IMR-90 (cell line): ENCODE measurements at regions not wholly inside any gene's neighbourhood (a gene's known extent, or its start where the extent isn't known, plus 50 kb on each side); places are given as distances from the start of the nearest gene placed in this dataset.

Source experiments
- BHLHE40 ChIP-seq: fragments of 150-350 bp; IDR thresholded peaks from 2 replicates; pipeline ENCODE4 v1.6.1; 2016; ENCODE audit warnings: mild to moderate bottlenecking, low read depth, low read length
- CEBPB ChIP-seq: IDR thresholded peaks from 2 replicates; pipeline ENCODE4 v1.6.1; 2012; ENCODE audit warnings: low read depth, low read length, improper control_type of control experiment
- CHD1 ChIP-seq: IDR thresholded peaks from 2 replicates; pipeline ENCODE4 v1.6.1; 2012; ENCODE audit warnings: low read depth, low read length, improper control_type of control experiment
- FOS ChIP-seq: fragments of 150-350 bp; IDR thresholded peaks from 2 replicates; pipeline ENCODE4 v1.6.1; 2016; ENCODE audit warnings: low read depth, low read length
- MAFK ChIP-seq: IDR thresholded peaks from 2 replicates; pipeline ENCODE4 v1.6.1; 2012; ENCODE audit warnings: low read depth, low read length, improper control_type of control experiment
- MAZ ChIP-seq: IDR thresholded peaks from 2 replicates; pipeline ENCODE4 v1.6.1; 2012; ENCODE audit warnings: low read depth, mild to moderate bottlenecking, low read length, improper control_type of control experiment, moderate library complexity, borderline replicate concordance
- MXI1 ChIP-seq: IDR thresholded peaks from 2 replicates; pipeline ENCODE4 v1.6.1; 2012; ENCODE audit warnings: low read depth, mild to moderate bottlenecking, low read length, moderate library complexity, borderline replicate concordance
- POLR2A ChIP-seq: IDR thresholded peaks from 2 replicates; pipeline ENCODE4 v1.6.1; 2012; ENCODE audit warnings: mild to moderate bottlenecking, low read depth, low read length
- RAD21 ChIP-seq: IDR thresholded peaks from 2 replicates; pipeline ENCODE4 v1.6.1; 2012; ENCODE audit warnings: low read length, improper control_type of control experiment
- RCOR1 ChIP-seq: IDR thresholded peaks from 2 replicates; pipeline ENCODE4 v1.6.1; 2012; ENCODE audit warnings: mild to moderate bottlenecking, low read length, improper control_type of control experiment; ENCODE audit not compliant: insufficient replicate concordance
- SMC3 ChIP-seq: fragments of 150-350 bp; IDR thresholded peaks from 2 replicates; pipeline ENCODE4 v1.6.1; 2016; ENCODE audit warnings: low read depth, mild to moderate bottlenecking, antibody characterized with exemption, low read length, moderate library complexity
- TF ChIP-seq, protein P1 (sequence below): conservative IDR thresholded peaks from 2 replicates; pipeline ENCODE4 v1.5.1; 2012; ENCODE audit warnings: mild to moderate bottlenecking, low read depth, low read length, improper control_type of control experiment
- TF ChIP-seq, protein P2 (sequence below): fragments of 150-350 bp; IDR thresholded peaks from 2 replicates; pipeline ENCODE4 v1.6.1; 2017; ENCODE audit warnings: mild to moderate bottlenecking, antibody characterized with exemption, low read length, low read depth

DNA sequence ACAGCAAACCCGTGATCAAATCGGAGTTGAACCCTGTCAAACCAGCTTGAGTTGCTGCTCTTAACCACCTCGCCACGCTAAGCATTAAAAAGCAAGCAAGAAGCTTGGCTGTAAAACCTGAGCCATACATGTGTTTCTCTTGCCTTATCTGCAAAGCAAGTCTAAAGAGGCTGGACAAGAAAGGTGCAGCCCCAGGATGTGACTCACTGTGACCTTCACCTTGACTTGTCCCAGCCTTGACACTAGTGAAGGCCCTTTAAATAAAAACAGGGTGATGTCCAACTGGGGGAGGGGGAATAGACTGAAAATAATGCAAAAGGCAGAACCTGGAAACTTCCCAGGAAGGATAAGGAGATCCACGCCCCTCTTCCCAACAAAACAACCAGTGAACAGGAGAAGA is 127.6 kb upstream of the NPAS2 start:
- TF ChIP-seq, protein P1, sequence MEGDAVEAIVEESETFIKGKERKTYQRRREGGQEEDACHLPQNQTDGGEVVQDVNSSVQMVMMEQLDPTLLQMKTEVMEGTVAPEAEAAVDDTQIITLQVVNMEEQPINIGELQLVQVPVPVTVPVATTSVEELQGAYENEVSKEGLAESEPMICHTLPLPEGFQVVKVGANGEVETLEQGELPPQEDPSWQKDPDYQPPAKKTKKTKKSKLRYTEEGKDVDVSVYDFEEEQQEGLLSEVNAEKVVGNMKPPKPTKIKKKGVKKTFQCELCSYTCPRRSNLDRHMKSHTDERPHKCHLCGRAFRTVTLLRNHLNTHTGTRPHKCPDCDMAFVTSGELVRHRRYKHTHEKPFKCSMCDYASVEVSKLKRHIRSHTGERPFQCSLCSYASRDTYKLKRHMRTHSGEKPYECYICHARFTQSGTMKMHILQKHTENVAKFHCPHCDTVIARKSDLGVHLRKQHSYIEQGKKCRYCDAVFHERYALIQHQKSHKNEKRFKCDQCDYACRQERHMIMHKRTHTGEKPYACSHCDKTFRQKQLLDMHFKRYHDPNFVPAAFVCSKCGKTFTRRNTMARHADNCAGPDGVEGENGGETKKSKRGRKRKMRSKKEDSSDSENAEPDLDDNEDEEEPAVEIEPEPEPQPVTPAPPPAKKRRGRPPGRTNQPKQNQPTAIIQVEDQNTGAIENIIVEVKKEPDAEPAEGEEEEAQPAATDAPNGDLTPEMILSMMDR, result no peak
- TF ChIP-seq, protein P2, sequence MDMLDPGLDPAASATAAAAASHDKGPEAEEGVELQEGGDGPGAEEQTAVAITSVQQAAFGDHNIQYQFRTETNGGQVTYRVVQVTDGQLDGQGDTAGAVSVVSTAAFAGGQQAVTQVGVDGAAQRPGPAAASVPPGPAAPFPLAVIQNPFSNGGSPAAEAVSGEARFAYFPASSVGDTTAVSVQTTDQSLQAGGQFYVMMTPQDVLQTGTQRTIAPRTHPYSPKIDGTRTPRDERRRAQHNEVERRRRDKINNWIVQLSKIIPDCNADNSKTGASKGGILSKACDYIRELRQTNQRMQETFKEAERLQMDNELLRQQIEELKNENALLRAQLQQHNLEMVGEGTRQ, result no peak
- TF ChIP-seq POLR2A, result no peak
- no peak for TF ChIP-seq MAZ
- TF ChIP-seq FOS, result no peak
- TF ChIP-seq SMC3, result no peak
- TF ChIP-seq RAD21, result no peak
- no peak for TF ChIP-seq CEBPB
- TF ChIP-seq MXI1, result no peak
- no peak for TF ChIP-seq RCOR1
- TF ChIP-seq MAFK, result no peak
- TF ChIP-seq BHLHE40, result no peak
- TF ChIP-seq CHD1, result no peak
